HG03196 (cell line): ENCODE measurements at regions not wholly inside any gene's neighbourhood (a gene's known extent, or its start where the extent isn't known, plus 50 kb on each side); places are given as distances from the start of the nearest gene placed in this dataset.
A peak's percentile ranks its signal among the peaks of the same experiment; 100 is the strongest.
"Not testable (repeated sequence)": the region's sequence is repeated elsewhere in the genome, so short reads cannot be mapped to it uniquely, and the experiment has no call there.

Experiments
- ATAC-seq: cut with Tn5 transposase; IDR thresholded peaks from one replicate; pipeline ENCODE4 v1.9.1; 2021; ENCODE audit not compliant: unreplicated experiment

DNA sequence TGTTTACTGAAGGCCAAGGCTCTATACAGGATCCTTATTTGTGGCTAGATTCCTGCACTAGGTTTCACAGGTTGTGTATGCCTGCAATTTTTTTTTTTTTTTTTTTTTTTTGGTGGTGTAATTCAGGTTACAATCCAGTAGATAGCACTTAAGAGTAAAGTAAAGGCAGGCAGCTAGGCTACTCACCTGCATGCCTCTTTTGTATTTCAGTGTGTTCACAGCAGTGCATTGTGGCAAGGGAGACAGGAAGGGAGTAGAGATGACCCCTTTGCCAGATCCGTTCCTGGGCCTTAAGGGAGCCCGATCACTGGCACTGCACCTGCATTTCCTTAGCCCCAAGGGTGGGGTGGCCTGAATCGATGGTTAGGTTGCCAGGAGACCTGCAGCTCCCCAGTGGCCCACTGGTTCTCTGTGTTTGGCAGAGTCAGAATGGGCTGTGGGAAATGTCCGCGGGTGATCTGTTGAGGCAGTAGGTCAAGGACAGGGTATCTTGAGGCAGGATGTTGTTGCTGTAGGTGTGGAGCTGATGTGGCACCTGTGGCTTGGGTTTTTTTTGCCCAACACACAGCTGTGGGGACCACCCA is 374.9 kb upstream of the AADAT start:
- no peak for ATAC-seq

DNA sequence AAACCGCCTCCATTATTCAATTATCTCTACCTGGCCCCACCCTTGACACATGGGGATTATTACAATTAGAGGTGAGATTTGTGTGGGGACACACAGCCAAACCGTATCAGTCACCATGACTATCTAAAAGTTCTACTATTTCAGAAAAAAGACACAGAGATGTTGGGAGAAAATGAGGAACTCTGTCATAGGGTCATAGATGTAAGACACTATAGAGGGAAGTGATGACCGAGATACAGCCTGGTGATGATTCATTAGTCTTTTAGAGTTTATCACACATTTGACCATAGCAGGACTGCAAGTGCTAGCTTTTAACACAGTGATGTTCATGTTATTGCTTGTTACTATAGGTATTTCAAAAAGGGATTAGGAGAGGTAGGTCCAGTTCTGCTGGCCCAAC is 357.0 kb upstream of the AADAT start:
- no peak for ATAC-seq

DNA sequence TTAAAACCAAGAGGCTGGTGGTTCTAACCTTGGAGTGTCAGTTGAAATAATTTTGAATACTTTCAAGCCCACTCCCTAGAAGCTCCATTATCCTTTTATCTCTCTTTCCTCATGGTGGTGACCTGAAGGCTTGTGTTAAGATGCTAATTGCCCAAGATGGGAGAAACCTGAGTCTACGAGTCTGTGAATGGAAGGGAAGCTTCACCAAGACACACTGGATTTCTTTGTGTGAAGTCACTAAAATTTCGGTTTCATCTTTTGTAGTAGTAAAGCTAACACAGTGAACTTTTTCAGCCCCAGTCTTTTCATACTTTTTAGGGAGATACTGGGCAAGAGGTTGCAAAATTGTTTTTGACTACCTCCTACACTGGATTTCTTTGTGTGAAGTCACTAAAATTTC is 351.4 kb upstream of the AADAT start:
- not testable (repeated sequence) for ATAC-seq

DNA sequence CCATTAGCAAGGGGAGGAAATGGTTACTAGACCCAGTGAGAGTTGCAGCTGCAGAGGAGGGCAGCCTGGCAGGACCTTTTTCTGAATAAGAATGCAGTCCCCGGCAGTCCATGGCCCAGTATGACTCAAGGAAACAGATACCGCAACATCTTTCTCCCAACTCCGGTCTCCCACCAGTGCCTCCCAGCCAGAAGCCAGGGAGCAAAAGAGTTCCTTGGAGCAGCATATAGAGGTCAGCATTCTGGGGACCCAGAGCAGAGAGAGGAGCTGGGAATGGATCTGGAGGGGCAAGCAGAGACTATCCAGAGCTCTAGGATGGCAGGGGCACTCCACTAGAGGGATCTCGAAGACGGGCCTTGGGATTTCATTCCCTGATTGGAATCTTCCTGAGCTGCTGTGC is 339.2 kb upstream of the AADAT start:
- no peak for ATAC-seq

DNA sequence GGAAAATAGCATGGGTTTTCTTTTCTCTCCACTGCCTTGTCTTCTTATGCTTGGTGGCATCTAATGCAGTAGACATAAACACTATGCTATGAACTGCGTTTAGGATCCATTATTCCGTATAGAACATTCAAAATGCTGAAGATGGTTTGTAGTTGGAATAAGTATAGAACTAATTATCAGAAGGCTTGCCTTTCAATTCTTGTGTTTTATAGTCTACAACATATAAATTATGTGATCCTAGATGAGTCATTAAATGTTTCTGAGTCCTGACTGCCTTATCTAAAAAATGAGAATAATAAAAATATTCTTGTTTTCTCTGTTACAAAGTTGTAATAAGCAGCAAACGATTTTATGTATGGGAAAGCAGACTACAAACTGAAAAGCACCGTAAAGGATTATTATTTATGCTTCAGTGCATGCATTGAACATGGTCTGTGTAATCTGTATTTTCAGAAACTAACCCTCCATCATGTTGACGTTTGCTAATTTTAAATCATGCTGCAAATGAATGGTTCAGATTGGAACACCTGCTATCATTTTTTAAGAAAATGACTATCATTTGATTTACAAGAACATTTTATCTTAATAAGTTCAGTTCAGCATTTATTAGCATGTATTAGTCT is 335.9 kb upstream of the AADAT start:
- ATAC-seq: no peak

DNA sequence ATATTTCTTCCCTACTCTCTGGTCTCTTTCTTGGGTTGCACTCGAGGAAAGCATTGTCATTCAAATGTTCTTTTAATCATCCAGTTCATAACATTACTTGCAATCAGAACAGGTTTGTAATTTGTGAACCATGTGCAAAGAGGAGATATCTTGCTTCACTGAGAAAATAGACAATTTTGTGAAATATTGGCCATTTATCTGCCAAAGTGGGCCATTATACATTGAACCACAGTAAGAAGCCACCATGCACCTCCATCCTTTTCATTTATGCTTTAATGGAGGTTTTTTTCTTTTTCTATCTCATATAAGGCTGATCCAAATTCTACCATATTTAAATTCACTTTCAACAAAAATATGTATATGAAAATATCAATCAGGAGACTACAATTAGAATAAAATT is 335.3 kb upstream of the AADAT start:
- ATAC-seq: no peak

DNA sequence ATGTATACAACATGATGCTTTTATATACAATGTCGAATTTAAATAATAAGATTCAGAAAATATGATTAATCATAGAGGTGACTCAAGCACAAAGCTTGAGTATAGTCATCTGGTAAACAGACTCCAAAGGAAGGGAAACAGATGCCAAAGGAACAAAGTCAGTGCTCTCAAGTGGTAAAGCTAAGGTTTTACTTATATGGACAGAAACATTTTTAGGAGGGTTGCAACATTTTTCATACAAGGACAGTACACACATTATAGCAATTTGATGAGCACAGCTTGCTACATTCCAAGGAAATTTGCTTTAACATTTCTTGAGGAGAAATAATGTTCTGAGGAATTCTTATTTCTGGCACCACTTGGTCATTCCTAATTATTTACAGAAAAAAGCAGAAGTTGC is 333.4 kb upstream of the AADAT start:
- no peak for ATAC-seq

DNA sequence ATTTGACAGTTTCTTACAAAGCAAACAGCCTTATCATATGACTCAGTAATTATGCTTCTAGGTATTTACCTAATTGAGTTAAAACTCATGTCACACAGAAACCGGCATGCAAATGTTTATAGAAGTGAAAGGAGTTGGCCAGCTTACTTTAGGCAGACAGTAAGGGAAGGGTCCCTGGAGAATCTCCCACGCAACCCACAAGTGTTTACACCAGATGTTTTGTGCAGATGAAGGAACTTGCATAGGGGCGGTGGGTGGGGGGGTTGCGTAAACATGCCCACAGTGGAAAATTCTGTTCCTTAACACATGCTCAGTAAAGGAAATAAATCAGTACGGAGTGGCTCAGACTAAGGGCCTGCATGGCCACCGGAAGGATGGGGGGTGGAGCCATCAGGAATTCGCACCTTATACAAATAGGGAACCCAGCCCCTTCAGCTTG is 330.5 kb upstream of the AADAT start:
- ATAC-seq: peak; percentile 72

DNA sequence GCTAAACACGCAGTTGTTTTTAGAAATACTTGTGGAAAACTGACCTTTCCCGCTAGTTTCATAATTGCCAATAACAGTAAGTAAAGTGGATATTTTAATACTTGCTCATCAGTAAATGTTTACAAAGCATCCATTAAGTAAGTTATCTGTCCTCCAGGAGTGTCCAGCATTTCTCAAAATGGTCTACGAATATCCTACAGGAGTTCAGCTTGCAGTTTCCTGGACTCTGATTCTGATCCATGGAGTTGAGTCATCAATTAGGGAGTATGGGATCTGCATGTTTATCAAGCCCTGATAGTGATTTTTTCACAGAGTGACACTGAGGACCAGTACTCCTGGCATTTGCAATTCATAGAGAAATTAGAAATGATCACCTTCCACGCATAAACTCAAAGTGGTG is 325.2 kb upstream of the AADAT start:
- no peak for ATAC-seq

DNA sequence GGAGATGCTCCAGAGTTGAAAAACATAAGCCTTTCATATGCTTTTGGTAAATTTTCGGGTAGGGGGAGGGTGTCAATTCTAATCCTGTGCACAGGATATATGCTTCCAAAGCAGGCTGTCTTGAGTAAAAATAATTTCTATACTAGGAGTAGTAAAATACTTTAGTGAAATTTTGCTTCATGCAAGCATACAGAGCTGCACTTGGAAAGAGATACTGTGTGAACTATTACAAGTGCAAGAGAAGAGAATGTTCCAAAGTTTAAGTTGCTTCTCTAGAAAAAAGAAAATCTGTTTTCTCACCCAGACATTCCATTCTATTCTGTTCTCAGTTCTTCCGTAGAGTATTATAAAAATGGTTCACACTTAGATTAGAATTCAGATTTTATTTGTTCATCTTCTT is 324.6 kb upstream of the AADAT start:
- ATAC-seq: no peak

DNA sequence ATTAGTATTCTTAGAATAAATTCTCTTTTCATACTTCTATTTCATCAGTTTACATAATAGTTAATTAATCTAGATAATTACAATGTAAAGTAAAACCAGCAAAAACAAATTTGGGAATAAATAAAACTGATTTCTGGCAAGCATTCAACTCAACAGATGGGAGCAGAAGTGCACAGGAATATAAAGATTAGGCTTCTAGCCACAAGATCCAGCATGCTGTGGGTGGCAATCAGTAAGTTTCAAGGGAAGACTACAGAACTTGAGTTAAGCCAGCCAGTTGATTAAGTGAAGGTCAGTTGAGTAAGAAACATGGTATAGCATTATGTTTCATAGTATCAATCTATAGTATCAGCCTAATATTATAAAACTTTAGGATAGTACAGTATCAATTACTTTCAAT is 324.2 kb upstream of the AADAT start:
- no peak for ATAC-seq

DNA sequence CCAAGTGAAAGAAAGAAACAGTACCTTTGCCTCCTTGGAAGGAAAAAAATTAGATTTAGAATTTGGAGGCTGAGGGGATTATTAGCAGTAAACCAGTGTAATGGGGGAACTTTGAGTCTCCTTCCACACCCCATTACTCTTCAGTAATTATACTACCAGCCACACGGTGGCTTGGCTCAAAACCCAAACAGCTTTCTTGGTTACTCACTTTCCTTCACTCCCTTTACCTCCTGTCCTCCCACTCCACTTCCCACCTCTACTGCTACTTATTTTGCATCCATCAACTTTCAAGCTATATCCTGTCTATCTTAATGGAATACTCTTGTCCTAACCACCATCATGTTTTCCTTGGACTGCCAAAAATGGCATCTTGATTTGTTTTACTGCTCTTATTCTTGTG is 310.6 kb upstream of the AADAT start:
- no peak for ATAC-seq

DNA sequence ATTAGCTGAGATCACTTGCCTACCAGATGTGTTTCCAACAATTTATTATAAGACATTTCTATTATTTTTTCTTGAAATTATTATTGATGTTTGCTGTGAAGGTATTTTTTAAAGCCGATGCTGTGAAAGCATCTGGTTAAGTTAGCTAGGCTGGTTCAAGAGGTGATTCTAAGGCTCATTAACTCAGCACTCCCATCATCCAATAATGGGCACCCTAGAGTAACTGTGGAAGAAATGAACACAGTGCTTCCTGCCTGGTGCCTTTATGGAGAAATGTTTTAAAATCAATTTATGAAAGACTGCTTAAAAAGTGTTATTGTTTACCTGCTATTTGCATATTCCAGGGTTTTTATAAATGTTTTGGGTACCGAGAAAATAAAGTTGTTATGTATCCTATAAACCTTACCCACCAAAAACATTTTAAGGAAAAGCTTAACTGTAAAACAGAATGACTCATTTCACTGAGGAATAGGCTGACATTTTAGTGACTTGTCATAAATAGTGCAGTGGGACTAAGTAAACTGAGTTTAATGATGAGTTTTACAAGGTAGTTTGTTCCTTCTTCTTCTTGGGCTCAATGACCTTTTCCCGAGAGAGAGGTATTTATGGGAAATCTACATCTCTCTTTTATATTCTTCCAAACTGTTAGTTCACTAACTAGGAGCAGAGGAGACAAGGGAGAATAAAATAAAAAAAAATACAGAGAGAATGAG is 310.0 kb upstream of the AADAT start:
- ATAC-seq: no peak

DNA sequence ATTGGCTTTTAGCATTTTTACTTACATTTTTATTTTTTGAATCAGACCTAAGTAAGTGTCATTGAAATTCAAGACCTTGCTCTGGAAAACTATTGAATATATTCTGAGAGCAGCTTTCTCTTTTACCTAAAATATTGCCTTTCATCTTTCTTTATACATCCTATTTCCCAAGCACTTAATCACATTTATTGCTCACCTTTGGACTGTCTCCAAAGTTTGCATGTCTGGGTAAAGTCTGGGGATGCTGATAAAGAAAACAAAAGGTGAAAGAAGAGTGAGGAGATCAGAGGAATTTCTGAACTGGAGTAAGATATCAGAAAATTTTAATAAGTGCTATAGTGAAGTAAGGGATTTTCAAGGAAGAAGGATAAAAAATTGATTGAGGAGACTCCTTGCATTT is 308.5 kb upstream of the AADAT start:
- ATAC-seq: no peak

DNA sequence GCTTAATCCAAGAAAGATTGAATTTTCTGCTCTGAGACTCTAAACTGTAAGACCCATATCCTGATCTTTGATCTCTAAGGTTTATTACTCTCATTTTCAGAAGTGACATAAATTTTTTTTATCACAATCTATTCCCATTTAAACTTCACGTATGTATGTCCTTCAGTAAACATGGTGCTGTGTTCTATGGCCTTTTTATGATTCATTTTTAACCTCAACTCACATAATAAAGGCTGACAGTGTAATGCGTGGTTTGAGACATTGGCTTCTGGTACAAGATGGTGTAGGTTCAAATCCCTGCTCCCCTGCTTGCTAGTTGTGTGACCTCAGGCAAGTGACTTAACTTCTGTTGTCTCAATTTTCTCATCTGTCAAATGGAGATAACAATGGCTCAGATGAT is 306.0 kb upstream of the AADAT start:
- ATAC-seq: no peak

DNA sequence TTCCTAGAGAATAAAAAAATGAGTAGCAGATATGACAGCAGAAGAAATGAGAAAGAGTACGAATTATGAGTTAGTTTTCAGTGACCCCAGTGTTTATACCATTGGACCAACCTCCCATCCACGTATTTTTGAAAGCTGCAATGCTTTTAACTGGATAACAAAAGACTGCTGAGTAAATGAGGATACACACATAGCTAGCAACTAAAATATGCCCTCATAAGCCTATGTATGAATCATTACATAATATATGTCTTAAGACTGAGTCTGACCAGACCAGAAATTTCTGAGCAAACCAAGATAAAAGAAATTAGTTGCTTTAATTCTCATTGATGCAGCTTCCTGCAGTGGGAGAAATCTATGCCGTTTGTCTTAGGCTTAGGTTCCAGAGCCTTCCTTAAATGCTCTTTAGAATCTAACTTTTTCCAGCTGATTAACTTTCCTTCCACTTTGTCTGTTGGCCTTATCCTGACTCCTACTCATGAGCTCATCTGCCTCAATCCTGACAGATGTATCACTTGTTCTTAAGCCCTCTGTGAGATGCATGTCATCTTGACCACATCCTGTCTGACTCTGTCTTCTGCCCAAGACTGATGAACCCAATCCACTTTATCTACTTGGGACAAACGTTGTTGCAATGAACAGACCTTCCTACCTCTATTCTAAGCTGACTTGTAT is 301.4 kb upstream of the AADAT start:
- ATAC-seq: no peak

DNA sequence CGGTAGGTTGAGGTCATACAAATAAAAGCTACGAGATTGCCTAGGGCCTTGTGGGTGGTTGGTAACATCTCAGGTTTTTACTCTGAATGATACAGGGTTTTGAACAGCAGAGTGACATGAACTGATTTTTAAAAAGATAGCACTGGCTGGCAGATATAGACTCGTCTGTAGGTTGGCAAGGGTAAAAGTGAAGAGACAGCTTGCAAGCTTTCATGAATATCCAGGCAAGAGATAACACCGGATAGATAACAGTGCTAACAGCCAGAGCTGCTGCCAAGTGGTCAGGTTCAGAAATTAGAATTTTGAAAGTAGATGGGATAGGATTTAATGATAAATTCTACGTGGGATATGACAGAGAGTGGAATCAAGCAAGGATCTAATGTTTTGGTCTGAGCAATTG is 299.7 kb upstream of the AADAT start:
- ATAC-seq: no peak

DNA sequence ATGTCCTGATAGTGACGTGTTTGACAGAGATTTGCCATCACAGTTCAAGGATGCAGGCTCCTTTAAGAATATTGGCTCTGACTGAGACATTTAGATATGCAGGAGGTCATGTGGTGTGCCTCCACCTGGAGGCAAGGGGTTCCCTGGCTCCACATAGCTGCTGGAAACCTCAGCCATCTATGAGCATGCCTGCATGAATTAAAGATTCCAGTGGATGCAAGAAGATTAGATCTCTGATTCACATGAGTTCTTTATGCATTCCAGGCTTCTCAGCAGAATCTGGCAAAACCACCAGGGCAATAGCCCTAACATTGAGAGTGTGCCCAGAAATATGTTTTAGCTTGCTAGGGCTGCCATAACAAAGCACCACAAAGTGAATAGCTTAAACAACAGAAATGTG is 298.5 kb upstream of the AADAT start:
- no peak for ATAC-seq

DNA sequence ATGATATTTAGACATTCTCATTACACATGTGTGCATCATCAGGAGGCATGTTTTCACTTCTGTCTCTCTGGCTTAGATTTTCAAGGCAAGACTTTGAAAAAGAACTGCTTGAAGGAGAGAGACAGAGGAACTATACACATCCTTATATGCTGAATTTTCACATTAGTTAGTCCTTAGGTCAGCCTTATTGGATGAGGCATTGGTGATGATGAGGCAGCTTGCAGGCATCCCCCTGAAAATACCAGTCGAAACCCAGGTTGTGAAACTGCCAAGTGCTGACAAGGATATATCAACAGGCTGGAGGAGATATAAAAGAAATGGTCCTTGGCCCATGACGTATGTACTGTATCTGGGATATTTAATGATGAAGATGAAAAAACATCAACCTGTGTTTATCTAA is 297.2 kb upstream of the AADAT start:
- ATAC-seq: no peak

DNA sequence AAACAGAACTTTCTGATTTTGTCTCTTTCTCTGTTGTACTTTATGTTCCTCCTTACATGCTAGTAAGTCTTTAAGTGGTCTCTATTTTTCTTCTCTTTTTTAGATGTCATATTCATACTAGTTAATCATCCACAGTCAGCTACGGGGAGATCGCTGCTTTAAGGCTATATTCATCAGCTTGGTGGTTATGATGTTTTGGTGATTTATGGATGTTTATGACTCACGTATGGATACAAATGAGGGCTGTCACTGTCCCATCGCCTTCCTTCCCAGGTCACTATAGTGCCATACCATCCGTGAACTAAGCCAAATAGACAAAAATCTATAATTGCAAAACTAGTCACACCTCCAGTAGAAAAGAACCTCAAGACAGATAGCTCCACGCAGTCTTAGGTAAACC is 296.8 kb upstream of the AADAT start:
- no peak for ATAC-seq

DNA sequence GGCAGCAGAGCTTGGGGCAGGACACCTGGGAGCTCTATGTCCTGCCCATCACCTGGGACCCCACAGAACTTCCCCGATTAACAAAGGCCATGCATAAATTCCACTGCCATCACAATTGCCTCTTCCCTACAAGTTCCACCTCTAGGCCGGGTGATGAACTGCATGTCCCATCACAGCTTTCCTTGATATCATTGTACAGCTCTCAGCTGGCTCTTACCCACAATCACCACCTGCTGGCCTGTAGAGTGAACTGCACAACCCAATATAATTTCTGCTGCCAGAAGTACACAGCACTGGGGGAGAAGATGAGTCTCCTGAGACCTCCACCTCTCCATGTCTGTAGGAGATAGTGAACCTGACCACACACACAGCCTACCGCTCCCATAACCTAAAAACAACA is 285.0 kb upstream of the AADAT start:
- ATAC-seq: peak; percentile 97

DNA sequence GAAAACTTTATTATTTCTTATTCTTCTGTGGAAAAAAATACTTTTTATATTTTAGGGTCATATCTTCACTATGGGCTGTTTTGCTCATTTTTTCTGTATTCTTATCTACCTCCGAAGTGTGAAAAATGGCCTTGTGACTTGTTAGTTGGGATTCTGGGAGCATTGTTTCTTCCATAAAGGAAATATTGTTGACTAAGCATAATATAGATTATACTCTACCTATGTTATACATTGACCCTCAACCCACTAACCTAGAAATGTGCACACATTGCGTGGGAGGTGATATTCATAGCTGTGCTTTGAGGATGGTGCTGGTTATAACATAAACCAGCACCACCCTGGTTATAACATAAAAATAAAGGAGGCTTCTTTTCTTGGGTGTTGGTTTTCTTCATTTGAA is 259.2 kb upstream of the AADAT start:
- no peak for ATAC-seq
